Spleen (tissue), 11 donors: ENCODE measurements at regions not wholly inside any gene's neighbourhood (a gene's known extent, or its start where the extent isn't known, plus 50 kb on each side); places are given as distances from the start of the nearest gene placed in this dataset.

Source experiments
- DNase-seq: peaks from one replicate; pipeline ENCODE4 v3.0.0-alpha.2; 2020
- H3K27ac ChIP-seq, 8 donors: fragments of 200-600 bp; sonication (generic) in 7 of 8; 1 replicate in 4 of 8; 2 replicates in 4 of 8; pipeline versions ENCODE4 v1.5.0 to v1.8.0; 2016 to 2021; ENCODE audit warnings: inconsistent platforms in 4 of 8, mild to moderate bottlenecking in 4 of 8, moderate library complexity in 1 of 8
- H3K27me3 ChIP-seq, 7 donors: fragments of 200-600 bp; sonication (generic) in 6 of 7; replicated peaks in 1 of 7; 1 replicate in 4 of 7; 2 replicates in 3 of 7; pipeline versions ENCODE4 v1.5.0 to v1.8.0; 2016 to 2021; ENCODE audit warnings: inconsistent platforms in 3 of 7, mild to moderate bottlenecking in 1 of 7
- H3K36me3 ChIP-seq, 6 donors: fragments of 200-600 bp; sonication (generic) in 5 of 6; 1 replicate in 4 of 6; 2 replicates in 2 of 6; pipeline versions ENCODE4 v1.5.0 to v1.8.0; 2016 to 2021; ENCODE audit warnings: inconsistent platforms in 2 of 6
- H3K4me1 ChIP-seq, 6 donors: fragments of 200-600 bp; sonication (generic) in 5 of 6; 1 replicate in 3 of 6; 2 replicates in 3 of 6; pipeline versions ENCODE4 v1.5.0 to v1.8.0; 2016 to 2021; ENCODE audit warnings: inconsistent platforms in 3 of 6
- H3K4me3 ChIP-seq, 8 donors: fragments of 200-600 bp; sonication (generic) in 7 of 8; 1 replicate in 4 of 8; 2 replicates in 4 of 8; pipeline versions ENCODE4 v1.5.0 to v1.8.0; 2016 to 2021; ENCODE audit warnings: inconsistent platforms in 4 of 8, mild to moderate bottlenecking in 4 of 8, moderate library complexity in 2 of 8
- H3K9me3 ChIP-seq, 8 donors: fragments of 200-600 bp; sonication (generic) in 7 of 8; 1 replicate in 4 of 8; 2 replicates in 4 of 8; pipeline versions ENCODE4 v1.5.0 to v1.8.0; 2016 to 2021; ENCODE audit warnings: inconsistent platforms in 4 of 8
- POLR2A ChIP-seq, 3 donors: fragments of 450-650 bp; IDR thresholded peaks; one replicate each; pipeline ENCODE4 v1.5.1; 2017; ENCODE audit warnings: antibody characterized with exemption in 3 of 3, mild to moderate bottlenecking in 1 of 3
- POLR2AphosphoS5 ChIP-seq, 3 donors: sonication (generic); formaldehyde crosslinking; IDR thresholded peaks; one replicate each; pipeline ENCODE4 v1.5.1; 2017; ENCODE audit warnings: antibody characterized with exemption in 3 of 3
- WGBS, 5 donors: extraction: QIAGEN DNeasy Blood & Tissue Kit in 3 of 5; methylation state at CpG; one replicate each; pipeline versions ENCODE4 v1.1.5 to v1.1.7; 2013 to 2018; 5-methylcytosine and 5-hydroxymethylcytosine counted together
- intact Hi-C: fragments of 100-400 bp; cut with DNase I; formaldehyde crosslinking; loops from one replicate; pipeline ENCODE4 v1.15.0; 2023; ENCODE audit warnings: low total_unique reads
- TF ChIP-seq, protein P1 (sequence below), 11 experiments: fragments of 200-600 bp in 7 of 11; fragments of 450-650 bp in 4 of 11; sonication (generic) in 4 of 11; IDR thresholded peaks in 8 of 11; conservative IDR thresholded peaks in 3 of 11; 1 replicate in 7 of 11; 2 replicates in 4 of 11; pipeline versions ENCODE4 v1.4.0 to v1.8.0; 2016 to 2021; ENCODE audit warnings: antibody characterized with exemption in 11 of 11, inconsistent platforms in 4 of 11, mild to moderate bottlenecking in 1 of 11
- donor health status: healthy with polysubstance abuse.
- donor health status: DM: no; HTN: no; CAD: no; lungs with moderate emphysema.
- donor health status: DM: no; HTN: no; CAD: no.
- donor health status: Bipolar disorder and iron deficiency.
- donor health status: healthy.
- donor health status: DM: no; HTN: no; CAD: no.
- donor health status: DM: yes; HTN: yes; CAD: no.

DNA sequence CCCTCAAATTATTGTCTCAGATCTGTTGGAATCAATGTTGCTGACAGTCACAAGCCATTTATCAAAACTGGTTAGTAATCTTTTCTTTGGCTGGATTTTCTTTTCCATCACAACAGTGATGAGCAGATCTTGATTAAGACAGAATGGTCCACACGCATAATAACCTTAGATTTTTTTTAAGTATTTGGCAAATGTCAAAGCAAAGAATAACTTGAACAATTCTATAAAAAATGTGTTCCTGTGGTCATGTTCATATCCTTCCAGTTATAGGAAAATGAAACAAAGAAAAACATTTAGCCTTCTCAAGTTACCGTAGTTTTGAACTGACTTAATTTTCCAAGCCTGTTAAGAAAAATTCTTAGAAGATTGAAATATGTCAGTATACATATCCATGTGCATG lies 659.9 kb upstream of the ID2 start:
- Histone ChIP-seq H3K4me3 (no peak overlapping the region), H3K36me3 (no peaks in the 10 kb centered on the region), H3K27me3 (no peaks in the 10 kb centered on the region), H3K4me1 (peaks cover 0 to 15% (median 0%) of the 10 kb centered on the region in 6 donors), H3K9me3 (no peaks in the 10 kb centered on the region), H3K27ac (no peak overlapping the region)
- TF ChIP-seq POLR2AphosphoS5 (IDR thresholded peaks at IDR 0.05) (no peak), POLR2A (IDR thresholded peaks at IDR 0.05) (no peak)
- TF ChIP-seq, protein P1, sequence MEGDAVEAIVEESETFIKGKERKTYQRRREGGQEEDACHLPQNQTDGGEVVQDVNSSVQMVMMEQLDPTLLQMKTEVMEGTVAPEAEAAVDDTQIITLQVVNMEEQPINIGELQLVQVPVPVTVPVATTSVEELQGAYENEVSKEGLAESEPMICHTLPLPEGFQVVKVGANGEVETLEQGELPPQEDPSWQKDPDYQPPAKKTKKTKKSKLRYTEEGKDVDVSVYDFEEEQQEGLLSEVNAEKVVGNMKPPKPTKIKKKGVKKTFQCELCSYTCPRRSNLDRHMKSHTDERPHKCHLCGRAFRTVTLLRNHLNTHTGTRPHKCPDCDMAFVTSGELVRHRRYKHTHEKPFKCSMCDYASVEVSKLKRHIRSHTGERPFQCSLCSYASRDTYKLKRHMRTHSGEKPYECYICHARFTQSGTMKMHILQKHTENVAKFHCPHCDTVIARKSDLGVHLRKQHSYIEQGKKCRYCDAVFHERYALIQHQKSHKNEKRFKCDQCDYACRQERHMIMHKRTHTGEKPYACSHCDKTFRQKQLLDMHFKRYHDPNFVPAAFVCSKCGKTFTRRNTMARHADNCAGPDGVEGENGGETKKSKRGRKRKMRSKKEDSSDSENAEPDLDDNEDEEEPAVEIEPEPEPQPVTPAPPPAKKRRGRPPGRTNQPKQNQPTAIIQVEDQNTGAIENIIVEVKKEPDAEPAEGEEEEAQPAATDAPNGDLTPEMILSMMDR (IDR thresholded peaks at IDR 0.05 in 8 of 11, conservative IDR thresholded peaks at IDR 0.05 in 3 of 11): no peak
- intact Hi-C loops: no loop called here
- 48 to 65% (median 48%) methylated on average over 2 of the region's 2 CpGs for WGBS, 5 donors
- DNase-seq: no peak

DNA sequence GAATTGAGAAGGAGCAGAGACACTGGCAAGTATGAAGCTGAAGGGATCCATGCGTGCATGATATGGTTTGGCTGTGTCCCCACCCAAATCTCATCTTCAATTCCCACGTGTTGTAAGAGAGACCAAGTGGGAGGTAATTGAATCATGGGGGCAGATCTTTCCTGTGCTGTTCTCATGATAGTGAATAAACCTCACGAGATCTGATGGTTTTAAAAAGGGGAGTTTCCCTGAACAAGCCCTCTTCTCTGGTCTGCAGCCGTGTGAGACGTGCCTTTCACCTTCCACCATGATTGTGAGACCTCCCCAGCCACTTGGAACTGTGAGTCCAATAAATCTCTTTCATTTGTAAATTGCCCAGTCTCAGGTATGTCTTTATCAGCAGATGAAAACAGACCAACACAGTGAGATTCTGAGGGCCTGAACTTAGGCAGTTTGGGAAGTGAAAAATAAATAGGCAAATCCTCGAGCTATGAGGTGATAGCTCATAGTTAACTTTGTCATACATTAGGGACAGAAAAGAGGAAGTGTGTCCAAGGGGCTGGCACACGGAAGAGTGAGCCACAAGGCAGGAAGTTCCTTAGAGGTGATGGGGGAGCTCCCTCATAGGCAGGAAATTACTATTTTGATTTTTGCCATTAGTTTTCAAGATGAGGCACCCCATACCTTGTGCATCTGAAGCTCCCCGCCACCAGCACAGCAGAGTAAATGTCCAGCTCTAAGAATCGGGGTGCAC lies 658.8 kb upstream of the ID2 start:
- Histone ChIP-seq H3K9me3 (no peaks in the 10 kb centered on the region), H3K4me3 (no peak overlapping the region), H3K27me3 (peaks cover 0 to 3% (median 0%) of the 10 kb centered on the region in 7 donors), H3K27ac (no peak overlapping the region), H3K4me1 (peaks cover 0 to 15% (median 0%) of the 10 kb centered on the region in 6 donors), H3K36me3 (no peaks in the 10 kb centered on the region)
- intact Hi-C loops: no loop called here
- no peak for DNase-seq
- TF ChIP-seq POLR2A (IDR thresholded peaks at IDR 0.05): no peak
- no peak for TF ChIP-seq POLR2AphosphoS5 (IDR thresholded peaks at IDR 0.05)
- TF ChIP-seq, protein P1 (IDR thresholded peaks at IDR 0.05 in 8 of 11, conservative IDR thresholded peaks at IDR 0.05 in 3 of 11): no peak
- 48 to 61% (median 59%) methylated on average over 9 of the region's 9 CpGs for WGBS, 5 donors

DNA sequence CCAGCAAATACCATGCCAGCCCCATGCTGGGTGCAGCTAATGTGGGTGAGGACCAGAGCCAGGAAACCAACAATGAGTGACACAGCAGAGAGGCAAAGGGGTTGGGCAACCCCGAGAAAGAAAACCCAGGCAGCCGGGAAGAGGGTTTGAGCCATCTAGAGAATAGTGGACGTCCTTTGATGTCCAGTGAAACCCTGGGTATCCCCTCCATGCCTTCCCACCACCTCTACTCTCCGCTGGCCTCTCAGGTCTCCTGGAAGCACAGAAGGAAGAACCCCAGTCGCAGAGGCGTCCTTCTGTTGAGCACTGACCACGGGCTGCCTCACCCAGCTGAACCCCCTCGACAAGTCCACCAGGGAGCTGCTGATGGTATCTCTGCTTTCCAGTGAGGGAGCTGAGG lies 657.4 kb upstream of the ID2 start:
- intact Hi-C loops: no loop called here
- no peak for DNase-seq
- TF ChIP-seq, protein P1 (IDR thresholded peaks at IDR 0.05 in 8 of 11, conservative IDR thresholded peaks at IDR 0.05 in 3 of 11): no peak
- TF ChIP-seq POLR2AphosphoS5 (IDR thresholded peaks at IDR 0.05) (no peak), POLR2A (IDR thresholded peaks at IDR 0.05) (no peak)
- Histone ChIP-seq H3K4me3 (no peak overlapping the region), H3K4me1 (peaks cover 0 to 15% (median 0%) of the 10 kb centered on the region in 6 donors), H3K9me3 (no peaks in the 10 kb centered on the region), H3K27ac (no peak overlapping the region), H3K27me3 (peaks cover 0 to 9% (median 0%) of the 10 kb centered on the region in 7 donors), H3K36me3 (no peaks in the 10 kb centered on the region)
- WGBS, 5 donors: 85 to 90% (median 85%) methylated on average over 8 of the region's 8 CpGs

DNA sequence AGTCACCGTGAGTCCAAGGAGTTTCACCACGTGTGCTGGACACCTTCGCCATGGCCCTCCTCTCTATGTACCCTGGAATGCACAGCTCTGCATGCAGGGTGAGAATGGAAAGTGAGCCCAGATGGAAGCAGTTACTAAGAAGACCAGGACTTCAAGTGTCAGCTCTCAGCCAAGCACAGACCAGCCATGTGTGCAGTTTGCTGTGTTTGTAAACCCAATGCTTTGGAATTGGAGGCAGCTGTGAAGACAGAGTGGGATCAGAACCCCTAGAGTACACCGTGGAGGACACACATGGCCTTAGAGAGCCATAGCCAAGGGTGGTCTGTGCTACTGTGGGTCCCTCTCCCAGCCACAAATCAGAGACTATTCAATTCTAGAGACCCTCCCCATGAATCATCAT lies 655.5 kb upstream of the ID2 start:
- no peak overlapping the region for H3K27ac ChIP-seq
- 91 to 97% (median 93%) methylated on average over 4 of the region's 4 CpGs for WGBS, 5 donors
- DNase-seq: no peak
- H3K4me3 ChIP-seq: no peak overlapping the region
- no peaks in the 10 kb centered on the region for H3K9me3 ChIP-seq
- TF ChIP-seq, protein P1 (IDR thresholded peaks at IDR 0.05 in 8 of 11, conservative IDR thresholded peaks at IDR 0.05 in 3 of 11): no peak
- TF ChIP-seq POLR2A (IDR thresholded peaks at IDR 0.05) (no peak), POLR2AphosphoS5 (IDR thresholded peaks at IDR 0.05) (no peak)
- H3K36me3 ChIP-seq: no peaks in the 10 kb centered on the region
- intact Hi-C loops: no loop called here
- peaks cover 0 to 9% (median 0%) of the 10 kb centered on the region in 7 donors for H3K27me3 ChIP-seq
- H3K4me1 ChIP-seq: peaks cover 0 to 15% (median 0%) of the 10 kb centered on the region in 6 donors
